ENCODE measurements at regions not wholly inside any gene's neighbourhood (a gene's known extent, or its start where the extent isn't known, plus 50 kb on each side); places are given as distances from the start of the nearest gene placed in this dataset.

DNA sequence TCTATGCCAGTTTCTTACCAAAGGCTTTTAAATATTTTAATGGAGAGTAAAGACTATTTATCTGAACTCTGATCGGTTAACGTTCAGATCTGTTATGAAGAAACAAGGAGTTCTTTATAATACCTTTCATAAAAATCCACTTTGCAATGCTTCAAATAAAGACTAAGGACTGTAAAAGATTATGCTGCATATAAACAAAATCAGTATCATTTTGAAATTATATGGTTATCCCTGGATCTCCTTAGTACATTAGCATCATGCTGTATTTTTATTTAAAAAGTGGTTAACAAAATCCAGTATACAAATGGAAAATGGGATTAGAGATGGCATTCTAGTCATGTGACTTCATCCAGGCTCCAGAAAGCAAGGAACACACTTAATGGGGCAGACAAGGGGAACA lies 386.8 kb downstream of the LMO4 start:
- in situ Hi-C loops (cut with MboI; ENCODE audit: low sequenced_read_pairs): no loop called here

DNA sequence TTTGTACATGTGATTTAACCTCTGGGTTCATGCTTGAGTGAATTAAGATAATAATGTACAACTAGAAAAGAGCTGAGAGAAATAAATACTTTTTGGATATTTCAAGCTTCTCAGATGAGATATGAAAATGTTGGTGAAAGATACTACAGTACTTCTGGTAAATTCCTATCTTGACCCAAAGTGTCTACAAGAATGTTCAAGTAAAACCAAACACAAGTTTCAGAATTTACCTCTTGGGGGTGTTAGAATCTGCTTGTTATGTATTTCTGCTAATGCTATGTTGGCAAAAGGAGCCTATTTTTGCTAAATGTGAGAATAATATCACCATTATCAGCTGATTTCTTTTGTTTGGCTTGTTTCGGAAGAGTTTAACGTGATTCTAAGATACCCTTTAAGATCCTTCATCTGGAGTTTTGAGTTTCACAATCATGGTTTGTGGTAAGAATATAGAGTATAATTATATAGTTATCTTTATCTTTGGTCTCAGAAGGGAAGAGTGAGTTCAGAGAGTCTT lies 388.5 kb downstream of the LMO4 start:
- in situ Hi-C loops (cut with MboI; ENCODE audit: low sequenced_read_pairs): no loop called here

DNA sequence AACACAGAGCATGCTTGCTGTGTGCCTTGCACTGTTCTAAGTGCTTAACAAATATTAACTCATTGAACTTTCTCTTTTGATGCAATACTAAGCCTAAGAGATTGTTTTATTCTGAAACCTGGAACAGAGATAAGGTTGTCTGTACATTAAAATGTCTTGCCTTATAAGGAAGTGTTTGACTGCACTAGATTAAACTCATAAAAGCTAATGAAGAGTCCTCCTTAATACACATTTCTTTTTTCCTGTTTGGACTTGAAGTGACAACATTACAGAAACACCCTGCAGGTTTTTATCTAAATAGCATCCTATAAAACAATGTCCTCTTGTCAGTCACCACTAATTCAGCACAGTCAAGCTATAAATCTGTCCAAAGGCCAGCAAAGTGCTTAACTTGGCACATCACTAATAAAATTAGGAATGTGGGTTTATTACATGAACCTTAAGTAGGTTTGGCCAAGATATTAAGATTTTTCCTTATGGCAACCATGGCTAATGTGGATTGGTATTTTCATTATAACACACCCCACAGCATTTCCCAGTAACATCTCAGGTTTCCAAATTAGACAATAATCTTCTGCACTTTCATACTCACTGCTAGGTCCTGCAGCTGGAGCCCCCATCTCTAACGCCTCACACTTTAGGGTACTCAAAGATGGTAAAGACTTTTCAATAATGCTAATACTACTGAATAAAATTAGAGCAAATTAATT lies 389.7 kb downstream of the LMO4 start:
- in situ Hi-C loops (cut with MboI; ENCODE audit: low sequenced_read_pairs): no loop called here

DNA sequence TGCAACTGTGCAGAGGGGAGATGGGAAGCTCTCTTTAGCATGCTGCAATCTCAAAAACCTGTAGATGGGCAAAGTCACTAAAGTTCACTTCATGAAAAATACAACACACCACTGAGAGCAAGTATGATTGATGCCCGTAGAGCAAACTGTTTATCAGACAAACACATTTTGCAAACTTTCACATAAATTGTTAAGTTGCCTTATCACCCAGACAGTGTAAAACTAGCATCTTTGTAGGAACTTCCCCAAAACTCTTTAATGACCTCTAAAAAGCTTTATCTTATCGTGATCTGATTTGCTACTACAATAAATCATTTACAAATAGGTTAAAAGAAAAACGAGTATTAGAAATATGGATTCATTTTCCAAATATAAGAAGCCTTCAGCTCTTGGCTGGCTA lies 391.0 kb downstream of the LMO4 start:
- in situ Hi-C loops (cut with MboI; ENCODE audit: low sequenced_read_pairs): no loop called here

DNA sequence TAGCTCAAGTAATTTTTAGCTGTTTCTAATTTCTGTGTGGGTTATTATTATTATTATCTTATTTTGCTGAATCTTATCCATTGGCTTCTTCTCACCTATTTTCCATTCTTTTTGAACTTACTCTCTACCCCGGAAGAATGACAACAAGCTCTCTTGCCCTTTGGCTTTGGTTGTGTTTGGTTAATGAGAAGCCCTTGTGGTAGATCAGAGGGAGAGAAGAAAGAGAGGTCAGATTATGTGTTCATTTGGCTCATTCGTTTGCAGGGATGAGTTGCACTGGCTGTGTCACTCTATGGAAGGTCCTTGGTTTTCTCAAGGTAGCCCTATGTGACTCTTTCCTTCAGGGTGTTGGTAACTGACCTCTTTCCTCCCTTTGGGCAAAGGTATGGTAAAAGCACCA lies 391.9 kb downstream of the LMO4 start:
- in situ Hi-C loops (cut with MboI; ENCODE audit: low sequenced_read_pairs): no loop called here

DNA sequence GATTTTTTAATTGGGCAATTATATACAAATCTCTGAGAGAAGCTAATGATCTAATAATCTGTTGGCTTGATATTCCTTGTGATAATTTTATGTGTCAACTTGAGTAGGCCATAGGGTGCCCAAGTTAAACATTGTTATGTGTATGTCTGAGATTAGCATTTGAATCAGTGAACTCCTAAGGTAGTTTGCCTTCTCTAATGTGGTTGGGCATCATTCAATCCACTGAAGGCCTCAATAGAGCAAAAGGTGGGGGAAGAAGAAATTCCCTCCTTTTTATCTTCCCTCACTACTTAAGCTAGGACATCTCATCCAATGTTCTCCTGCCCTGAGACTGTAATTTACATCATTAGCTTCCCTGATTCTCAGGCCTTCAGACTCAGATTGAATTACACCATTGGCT lies 394.5 kb downstream of the LMO4 start:
- in situ Hi-C loops (cut with MboI; ENCODE audit: low sequenced_read_pairs): no loop called here

DNA sequence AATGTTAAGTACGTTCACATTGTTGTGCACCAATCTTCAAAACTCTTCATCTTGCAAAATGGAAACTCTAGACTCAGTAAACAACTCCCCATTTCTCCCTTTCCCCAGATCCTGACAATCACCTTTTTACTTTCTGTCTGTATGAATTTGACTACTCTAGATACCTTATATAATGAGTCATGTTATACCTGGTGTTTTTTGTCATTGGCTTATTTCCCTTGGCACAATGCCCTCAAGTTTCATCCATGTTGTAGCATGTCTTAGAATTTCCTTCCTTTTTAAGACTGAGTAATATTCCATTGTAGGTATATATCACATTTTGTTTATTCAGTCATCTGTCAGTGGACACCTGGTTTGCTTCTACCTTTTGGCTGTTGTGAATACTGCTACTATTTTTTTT lies 399.5 kb downstream of the LMO4 start:
- in situ Hi-C loops (cut with MboI; ENCODE audit: low sequenced_read_pairs): no loop called here

DNA sequence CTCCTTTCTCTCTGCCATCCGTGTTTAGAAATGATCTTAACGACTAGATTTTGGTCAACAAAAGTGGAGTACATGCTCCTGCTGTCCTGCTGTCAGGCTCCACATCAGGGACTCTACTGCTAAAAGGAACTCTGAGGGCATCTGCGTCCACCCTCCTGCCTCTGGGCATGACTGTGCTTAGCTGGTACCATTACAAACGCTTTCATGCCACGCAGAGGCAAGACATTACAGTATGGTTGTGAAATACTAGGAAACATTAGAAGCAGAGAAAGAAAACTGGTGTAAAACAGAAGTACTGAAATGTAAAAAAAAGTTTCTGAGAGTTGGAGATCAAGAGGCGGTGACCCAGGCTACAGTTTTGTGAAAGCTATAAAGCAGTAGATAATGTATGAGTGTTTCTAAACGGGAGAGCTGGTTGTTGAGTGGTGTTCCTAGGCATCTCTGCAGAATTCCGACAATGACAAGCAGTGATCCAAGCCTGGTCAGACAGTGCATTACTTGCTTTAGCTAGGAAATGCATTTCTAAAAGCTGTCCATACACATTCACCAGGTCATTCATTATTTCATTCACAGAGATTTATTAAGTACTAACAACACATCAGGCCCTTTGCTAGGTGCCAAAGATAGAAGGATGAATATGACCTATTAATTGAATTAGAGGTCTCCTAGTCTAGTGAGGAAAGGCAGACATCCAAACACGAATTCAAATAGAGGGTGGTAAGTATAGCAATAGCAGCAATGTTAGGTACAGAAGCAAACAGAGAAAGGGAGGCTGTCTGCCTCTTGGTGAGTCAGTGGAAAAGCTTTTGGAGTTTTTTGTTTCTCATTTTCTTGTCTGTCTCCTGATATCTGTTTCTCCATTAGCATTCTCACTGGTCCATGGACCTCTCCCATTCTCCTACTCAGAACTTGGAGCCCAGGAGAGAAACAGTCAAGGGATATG lies 401.9 kb downstream of the LMO4 start:
- in situ Hi-C loops (cut with MboI; ENCODE audit: low sequenced_read_pairs): no loop called here

DNA sequence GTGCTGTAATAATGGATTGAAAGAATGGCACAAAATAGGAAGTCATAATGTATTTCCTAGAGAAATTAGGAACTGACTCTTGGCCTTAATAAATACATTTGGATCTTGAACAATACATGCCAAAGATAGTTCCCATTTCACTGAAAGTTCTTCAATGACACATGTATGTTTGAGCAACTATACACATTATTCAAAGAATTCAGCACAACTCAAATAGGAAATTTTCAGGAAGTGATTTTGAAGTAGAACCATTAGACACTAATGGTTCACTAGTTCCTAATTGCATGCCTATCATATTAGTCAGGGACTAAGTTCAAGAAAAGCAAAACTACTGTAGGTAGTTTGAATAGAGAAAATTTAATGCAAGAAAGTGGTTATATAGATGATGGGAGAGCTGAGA lies 404.7 kb downstream of the LMO4 start:
- in situ Hi-C loops (cut with MboI; ENCODE audit: low sequenced_read_pairs): no loop called here

DNA sequence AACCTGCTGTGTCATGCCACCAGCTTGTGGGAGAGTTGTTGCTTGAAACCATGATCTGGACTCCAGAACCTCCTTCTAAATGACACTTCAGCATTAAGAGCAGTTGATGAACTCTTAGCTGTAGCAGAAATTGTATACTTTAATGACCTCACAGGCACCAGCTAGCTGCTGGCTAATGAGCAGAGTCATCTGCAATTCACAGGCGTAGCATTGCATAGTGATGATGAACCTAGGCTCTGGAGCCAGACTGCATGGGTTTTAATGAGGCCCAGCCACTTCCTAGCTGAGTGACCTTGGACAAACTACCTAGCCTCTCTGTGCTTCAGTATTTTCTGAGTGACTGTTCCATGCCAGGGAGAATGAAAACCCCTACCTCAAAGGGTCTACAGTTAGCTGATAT lies 407.1 kb downstream of the LMO4 start:
- in situ Hi-C loops (cut with MboI; ENCODE audit: low sequenced_read_pairs): no loop called here

DNA sequence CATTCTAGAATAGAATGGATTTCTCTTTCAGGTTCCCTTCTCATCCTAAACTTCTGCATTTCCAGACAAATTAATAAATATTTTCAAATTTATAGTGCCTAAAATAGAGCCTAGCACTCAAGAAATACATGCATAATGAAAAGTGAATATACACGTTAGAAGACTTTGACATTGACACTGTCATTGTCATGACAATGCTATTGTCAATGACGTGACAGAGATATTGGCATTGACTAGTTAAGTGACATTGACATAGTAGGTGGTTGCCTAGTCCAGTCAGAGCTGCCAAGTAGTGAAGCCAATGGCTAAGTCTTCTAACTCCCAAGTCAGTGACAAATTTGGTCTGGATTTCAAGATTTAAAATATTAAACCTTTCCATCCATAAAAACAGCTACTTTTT lies 410.5 kb downstream of the LMO4 start:
- in situ Hi-C loops (cut with MboI; ENCODE audit: low sequenced_read_pairs): no loop called here

DNA sequence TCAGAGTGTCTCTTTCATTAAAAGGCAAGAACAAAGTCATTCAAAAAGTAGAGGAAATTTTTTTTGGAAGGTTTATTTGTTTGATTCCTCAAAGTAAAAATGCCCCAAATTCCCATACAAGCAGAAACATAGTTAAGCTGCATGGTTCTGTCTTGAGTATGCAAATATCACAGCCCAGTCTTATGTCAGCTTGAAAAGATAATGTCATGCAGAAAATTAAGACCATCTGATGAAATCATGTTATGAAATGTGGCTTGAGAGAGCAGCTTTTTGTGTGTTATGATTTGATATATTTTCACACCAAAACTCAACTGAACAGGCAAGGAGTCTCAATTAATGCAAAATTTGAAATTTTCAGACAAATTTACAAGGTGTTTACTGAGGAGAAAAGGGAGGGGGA lies 411.0 kb downstream of the LMO4 start:
- in situ Hi-C loops (cut with MboI; ENCODE audit: low sequenced_read_pairs): no loop called here

DNA sequence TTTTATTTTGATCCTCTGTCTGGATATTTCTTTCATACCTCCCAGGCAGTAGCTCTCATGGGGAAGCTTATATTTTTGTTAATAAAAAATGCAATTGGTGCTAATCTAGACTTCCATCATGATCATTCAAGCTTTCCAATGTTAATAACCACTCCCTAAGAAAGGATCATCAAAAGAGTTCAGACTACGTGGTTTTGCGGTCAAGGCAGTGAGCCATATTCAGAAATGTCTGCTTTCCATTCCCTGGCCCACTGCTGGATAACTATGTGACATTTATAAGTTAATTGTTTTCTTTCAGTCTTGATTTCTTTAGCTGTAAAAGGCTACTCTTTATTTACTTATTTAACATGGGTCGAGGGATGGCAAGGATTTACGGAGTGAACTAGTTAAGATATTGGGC lies 414.6 kb downstream of the LMO4 start:
- in situ Hi-C loops (cut with MboI; ENCODE audit: low sequenced_read_pairs): no loop called here

DNA sequence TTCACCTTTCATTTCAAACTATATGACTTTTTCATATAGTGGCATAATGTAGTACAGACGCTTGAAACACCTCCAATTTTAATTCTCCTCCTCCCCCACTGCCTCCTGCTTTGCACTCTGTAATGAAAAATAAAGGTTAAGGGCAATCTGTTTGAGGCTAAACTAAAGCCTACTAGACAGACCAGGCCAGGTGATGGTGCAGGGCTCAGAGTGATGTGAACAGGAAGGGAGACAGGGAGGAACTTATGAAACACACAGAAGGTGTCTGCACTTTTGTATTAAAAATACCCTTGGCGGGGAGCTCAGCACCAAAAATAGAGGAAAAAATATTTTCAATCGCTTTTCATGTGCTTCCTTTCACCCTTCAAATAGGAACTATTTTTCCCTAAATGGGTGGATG lies 415.4 kb downstream of the LMO4 start:
- in situ Hi-C loops (cut with MboI; ENCODE audit: low sequenced_read_pairs): no loop called here

DNA sequence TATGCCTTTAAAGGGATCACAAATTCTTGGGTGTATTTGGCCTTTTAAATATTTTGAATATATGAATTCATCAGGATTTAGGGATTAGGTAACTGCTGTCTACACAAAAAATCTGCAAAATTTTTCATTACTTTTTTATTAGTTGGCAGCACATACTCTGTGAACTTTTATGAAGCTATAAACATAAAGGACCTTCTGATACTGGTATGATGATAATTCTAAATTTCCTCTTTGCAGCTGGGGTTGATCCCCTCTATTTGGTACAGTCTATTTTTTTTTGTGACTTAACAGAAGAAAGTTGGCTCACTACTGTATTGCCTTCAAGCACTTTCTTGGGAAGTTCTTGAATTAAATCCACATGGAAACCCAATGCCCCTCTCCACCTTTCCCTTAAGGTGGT lies 416.1 kb downstream of the LMO4 start:
- in situ Hi-C loops (cut with MboI; ENCODE audit: low sequenced_read_pairs): no loop called here

DNA sequence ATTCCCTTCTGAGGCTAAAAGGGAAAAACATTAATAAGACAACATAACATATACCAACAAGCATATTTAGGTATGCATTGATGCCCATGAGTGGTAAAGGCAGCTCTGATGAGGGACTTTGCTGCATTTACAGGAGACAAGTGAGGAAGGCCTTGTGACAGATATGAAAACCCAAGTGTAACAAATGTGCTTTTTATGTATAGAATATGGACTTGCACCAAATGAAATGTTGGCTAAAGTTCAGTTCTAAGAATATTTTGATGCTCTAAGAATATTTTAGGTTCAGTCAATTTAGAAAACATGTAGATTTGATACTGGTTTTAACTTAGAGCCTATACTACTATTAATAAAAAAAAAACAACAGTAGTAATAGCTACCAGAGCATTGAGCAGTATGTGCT lies 424.7 kb downstream of the LMO4 start:
- in situ Hi-C loops (cut with MboI; ENCODE audit: low sequenced_read_pairs): no loop called here

DNA sequence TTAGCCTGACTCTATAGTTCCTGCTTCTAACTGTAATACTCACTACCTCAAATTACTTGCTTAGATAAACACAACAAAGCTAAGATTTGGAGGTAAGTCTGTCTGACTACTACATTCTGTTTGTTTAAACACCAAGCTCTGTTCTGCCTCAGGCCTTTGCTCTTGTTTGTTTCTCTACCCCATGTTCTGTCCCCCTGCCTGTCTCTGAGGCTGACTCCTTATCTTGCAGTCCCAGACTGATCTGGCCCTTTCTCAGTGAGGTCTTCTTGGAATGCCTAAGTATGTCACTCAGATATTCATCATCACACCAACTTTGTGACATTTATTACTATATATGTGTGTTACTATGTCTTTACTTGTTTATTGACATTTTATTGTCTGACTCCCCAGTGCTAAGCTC lies 425.5 kb downstream of the LMO4 start:
- in situ Hi-C loops (cut with MboI; ENCODE audit: low sequenced_read_pairs): no loop called here

DNA sequence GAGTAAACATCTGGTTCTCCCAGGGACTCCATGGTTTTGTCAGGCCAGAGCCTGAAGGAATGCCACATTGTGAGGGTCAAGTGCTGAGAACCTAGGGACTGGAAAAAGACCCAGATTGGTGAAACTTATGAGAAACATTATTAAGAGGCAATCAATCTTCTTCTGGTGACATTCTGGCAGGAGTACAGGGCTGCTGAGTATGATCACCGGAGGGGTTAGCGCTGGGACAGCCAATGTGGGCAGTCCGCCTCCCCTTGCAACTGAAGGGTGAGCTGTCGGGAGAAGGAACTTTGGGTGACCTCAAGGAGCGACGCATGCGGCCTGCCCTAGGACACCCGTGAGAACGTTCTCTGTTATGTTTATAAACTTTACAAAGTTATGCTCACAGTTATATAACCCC lies 429.0 kb downstream of the LMO4 start:
- in situ Hi-C loops (cut with MboI; ENCODE audit: low sequenced_read_pairs): no loop called here

DNA sequence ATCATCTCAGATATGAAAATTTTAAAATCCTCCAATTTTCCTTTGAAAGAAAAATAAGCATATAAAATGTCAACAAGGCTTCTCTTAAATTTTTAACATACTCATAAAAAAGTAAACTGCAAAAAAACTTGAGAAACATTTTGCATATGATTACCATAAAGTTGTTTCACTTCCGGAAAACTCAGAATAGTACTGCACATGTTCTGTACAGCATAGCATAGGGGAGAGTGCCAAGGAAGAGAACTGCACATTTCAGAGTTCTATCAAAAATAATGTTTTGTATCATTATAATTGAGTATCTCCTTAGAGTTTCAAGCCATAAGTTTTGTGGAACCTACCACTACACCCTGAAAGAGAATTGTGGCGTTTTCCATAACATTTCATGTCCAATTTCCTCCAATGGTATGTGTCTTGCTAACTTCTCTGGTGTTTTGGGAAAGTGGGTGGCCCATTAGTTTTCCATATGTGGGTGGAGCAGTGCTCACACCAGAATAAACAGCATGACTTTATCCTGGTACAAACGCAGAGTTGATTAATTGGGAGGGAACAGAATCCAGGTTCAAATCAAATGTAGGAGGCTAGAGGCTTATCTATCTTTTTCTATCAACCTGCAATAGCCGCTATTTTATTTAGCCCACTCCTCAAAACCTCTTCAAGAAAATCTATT lies 430.9 kb downstream of the LMO4 start:
- in situ Hi-C loops (cut with MboI; ENCODE audit: low sequenced_read_pairs): no loop called here

DNA sequence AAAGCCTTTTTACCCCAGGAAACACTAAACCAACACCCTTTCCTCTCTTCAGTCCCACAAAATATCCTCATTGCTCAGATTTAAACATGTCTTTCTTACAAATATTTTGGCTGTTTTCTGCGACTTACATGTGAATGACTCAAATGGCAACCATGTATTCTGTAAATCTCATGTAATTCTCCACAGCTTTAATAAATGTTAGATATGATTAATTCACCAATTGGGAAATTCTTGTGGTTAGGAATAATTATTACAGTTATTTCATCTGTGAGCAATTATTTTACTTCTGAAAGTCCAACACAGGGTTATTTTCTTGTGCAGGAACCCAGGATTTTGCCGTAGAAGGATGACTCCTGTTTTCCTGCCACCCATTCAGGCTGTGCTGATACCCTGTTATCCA lies 431.5 kb downstream of the LMO4 start:
- in situ Hi-C loops (cut with MboI; ENCODE audit: low sequenced_read_pairs): no loop called here

DNA sequence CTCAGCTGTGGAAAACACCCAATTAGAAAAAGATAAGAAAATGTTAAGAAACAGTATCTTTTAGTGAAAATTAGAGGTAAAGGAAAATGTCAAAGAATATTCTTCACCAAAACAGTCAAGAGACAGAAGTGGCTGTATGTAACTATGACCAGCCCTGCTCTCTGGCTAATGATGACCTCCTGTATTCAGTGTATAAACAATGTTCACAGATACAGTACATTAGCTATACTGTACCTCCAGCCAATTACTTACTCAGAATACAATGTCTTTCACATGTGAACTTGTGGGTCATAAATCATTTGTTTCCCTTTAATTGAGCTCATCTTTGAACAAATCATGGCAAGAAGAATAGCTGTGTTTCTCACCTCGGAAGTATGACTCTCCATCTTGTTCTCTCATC lies 432.0 kb downstream of the LMO4 start:
- in situ Hi-C loops (cut with MboI; ENCODE audit: low sequenced_read_pairs): no loop called here

DNA sequence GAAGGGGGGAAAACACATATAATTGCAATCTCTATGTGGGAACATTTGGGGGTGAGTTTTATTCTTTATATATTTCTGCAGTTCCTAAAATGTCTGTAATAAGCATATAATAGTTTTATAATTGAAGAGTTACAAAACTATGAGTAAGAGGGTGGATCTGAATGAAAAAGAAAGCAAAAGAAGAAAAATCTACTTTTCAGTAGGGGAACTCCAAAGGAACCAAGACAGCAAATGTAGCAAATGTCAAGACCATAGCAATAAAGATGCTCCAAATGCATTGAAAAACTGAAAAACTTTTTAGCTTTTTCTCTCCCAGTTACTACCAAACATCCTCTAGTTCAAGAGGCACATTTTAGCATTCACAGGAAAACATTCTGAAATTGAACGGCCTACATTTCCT lies 434.8 kb downstream of the LMO4 start:
- in situ Hi-C loops (cut with MboI; ENCODE audit: low sequenced_read_pairs): no loop called here
